Trophoblast cell (in vitro differentiated cells and primary cell): ENCODE measurements at regions not wholly inside any gene's neighbourhood (a gene's known extent, or its start where the extent isn't known, plus 50 kb on each side); places are given as distances from the start of the nearest gene placed in this dataset.

Experiments used
- DNase-seq, 2 donors: peaks; one replicate each; pipeline ENCODE4 v3.0.0-alpha.2; 2016
- H2AFZ ChIP-seq: 2 replicates; pipeline ENCODE4 v1.6.1; 2013; ENCODE audit warnings: low read length, moderate library complexity, mild to moderate bottlenecking; ENCODE audit not compliant: insufficient read depth, poor library complexity
- H2AK5ac ChIP-seq: 2 replicates; pipeline ENCODE4 v1.6.1; 2013; ENCODE audit warnings: mild to moderate bottlenecking, low read length
- H2BK120ac ChIP-seq: 2 replicates; pipeline ENCODE4 v1.6.1; 2013; ENCODE audit warnings: low read length, mild to moderate bottlenecking, moderate library complexity; ENCODE audit not compliant: insufficient read depth, poor library complexity
- H2BK12ac ChIP-seq: 2 replicates; pipeline ENCODE4 v1.6.1; 2013; ENCODE audit warnings: mild to moderate bottlenecking, low read length, moderate library complexity
- H2BK5ac ChIP-seq: 2 replicates; pipeline ENCODE4 v1.6.1; 2013; ENCODE audit warnings: low read length, low read depth, moderate library complexity, mild to moderate bottlenecking; ENCODE audit not compliant: poor library complexity
- H3K14ac ChIP-seq: 2 replicates; pipeline ENCODE4 v1.6.1; 2013; ENCODE audit warnings: mild to moderate bottlenecking, low read length
- H3K18ac ChIP-seq: 2 replicates; pipeline ENCODE4 v1.6.1; 2013; ENCODE audit warnings: mild to moderate bottlenecking, low read length
- H3K23ac ChIP-seq: 2 replicates; pipeline ENCODE4 v1.6.1; 2013; ENCODE audit warnings: low read length
- H3K27ac ChIP-seq: 2 replicates; pipeline ENCODE4 v1.5.1; 2013; ENCODE audit warnings: low read depth, mild to moderate bottlenecking, inconsistent platforms, low read length, moderate library complexity
- H3K27me3 ChIP-seq: 2 replicates; pipeline ENCODE4 v1.6.1; 2013; ENCODE audit warnings: inconsistent platforms, mild to moderate bottlenecking, low read length, moderate library complexity; ENCODE audit not compliant: insufficient read depth
- H3K36me3 ChIP-seq, 2 experiments: 1 replicate in 1 of 2; 2 replicates in 1 of 2; pipeline ENCODE4 v1.6.1; 2013; ENCODE audit warnings: low read length in 2 of 2, mild to moderate bottlenecking in 2 of 2, moderate library complexity in 1 of 2; ENCODE audit not compliant: insufficient read depth in 2 of 2, control insufficient read depth in 1 of 2
- H3K4ac ChIP-seq: 2 replicates; pipeline ENCODE4 v1.6.1; 2013; ENCODE audit warnings: low read depth, mild to moderate bottlenecking, low read length, moderate library complexity
- H3K4me1 ChIP-seq, 2 experiments: 1 replicate in 1 of 2; 2 replicates in 1 of 2; pipeline ENCODE4 v1.6.1; 2013; ENCODE audit warnings: low read length in 2 of 2, mild to moderate bottlenecking in 2 of 2, moderate library complexity in 1 of 2; ENCODE audit not compliant: insufficient read depth in 2 of 2, control insufficient read depth in 1 of 2
- H3K4me2 ChIP-seq: 2 replicates; pipeline ENCODE4 v1.6.1; 2013; ENCODE audit warnings: inconsistent platforms, mild to moderate bottlenecking, low read length, moderate library complexity
- H3K4me3 ChIP-seq: 2 replicates; pipeline ENCODE4 v1.5.1; 2013; ENCODE audit warnings: mild to moderate bottlenecking, low read depth, low read length, inconsistent platforms
- H3K79me1 ChIP-seq: one replicate; pipeline ENCODE4 v1.6.1; 2013; ENCODE audit warnings: low read length
- H3K79me2 ChIP-seq: 2 replicates; pipeline ENCODE4 v1.6.1; 2013; ENCODE audit warnings: low read length, mild to moderate bottlenecking; ENCODE audit not compliant: control insufficient read depth, insufficient read depth, poor library complexity
- H3K9ac ChIP-seq: 2 replicates; pipeline ENCODE4 v1.6.1; 2013; ENCODE audit warnings: mild to moderate bottlenecking, low read length
- H3K9me3 ChIP-seq: 2 replicates; pipeline ENCODE4 v1.6.1; 2013; ENCODE audit warnings: low read depth, mild to moderate bottlenecking, control low read depth, inconsistent platforms, low read length; ENCODE audit not compliant: insufficient read depth
- H4K12ac ChIP-seq: 2 replicates; pipeline ENCODE4 v1.6.1; 2013; ENCODE audit warnings: low read depth, mild to moderate bottlenecking, low read length, moderate library complexity
- H4K8ac ChIP-seq: 2 replicates; pipeline ENCODE4 v1.6.1; 2013; ENCODE audit warnings: low read depth, mild to moderate bottlenecking, low read length, moderate library complexity
- H4K91ac ChIP-seq: one replicate; pipeline ENCODE4 v1.6.1; 2013; ENCODE audit warnings: low read depth, mild to moderate bottlenecking, low read length, moderate library complexity
- WGBS: extraction: QIAGEN DNeasy Blood & Tissue Kit; methylation state at CpG from one replicate; pipeline ENCODE4 v1.1.7; 2013; ENCODE audit warnings: missing lambda C conversion rate; ENCODE audit not compliant: insufficient read length, insufficient coverage; ENCODE audit errors: extremely low coverage; 5-methylcytosine and 5-hydroxymethylcytosine counted together

DNA sequence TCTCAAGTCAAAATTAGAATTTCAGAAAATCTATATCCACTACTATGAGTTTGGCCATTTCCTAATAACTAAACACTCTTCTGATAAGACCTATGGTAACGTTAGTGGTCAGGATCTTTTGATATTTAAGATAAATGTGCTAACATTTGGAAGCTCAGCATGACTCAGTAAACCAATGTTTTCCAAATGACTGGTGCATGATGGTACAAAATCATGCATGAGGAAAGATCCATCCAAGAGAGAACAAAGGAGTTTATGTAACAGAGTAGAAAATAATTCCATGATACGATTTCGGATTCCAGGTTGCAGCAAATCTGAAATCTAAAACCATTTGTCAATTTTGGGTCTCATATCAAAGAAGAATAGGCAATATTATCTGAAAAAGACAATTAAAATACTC, 279.2 kb downstream of the NSG2 start:
- Histone ChIP-seq H2BK12ac (no peak overlapping the region), H3K23ac (no peak overlapping the region), H3K14ac (no peak overlapping the region), H2BK5ac (no peak overlapping the region), H4K12ac (no peak overlapping the region), H3K27ac (no peak overlapping the region), H3K79me2 (peaks cover 9% of the 10 kb centered on the region), H4K8ac (no peak overlapping the region), H2AK5ac (no peak overlapping the region), H3K4me1 (peaks cover 24 to 29% of the 10 kb centered on the region in 2 experiments), H3K79me1 (peaks cover 30% of the 10 kb centered on the region), H3K9me3 (no peaks in the 10 kb centered on the region), H2BK120ac (no peak overlapping the region), H3K36me3 (no peaks in the 10 kb centered on the region), H3K4me3 (no peak overlapping the region), H3K18ac (no peak overlapping the region), H3K4me2 (no peak overlapping the region), H2AFZ (no peak overlapping the region), H3K27me3 (no peaks in the 10 kb centered on the region), H4K91ac (no peak overlapping the region), H3K9ac (no peak overlapping the region), H3K4ac (no peak overlapping the region)
- WGBS = no CpG with 5 or more reads among the region's 3 CpGs
- no peak for DNase-seq

DNA sequence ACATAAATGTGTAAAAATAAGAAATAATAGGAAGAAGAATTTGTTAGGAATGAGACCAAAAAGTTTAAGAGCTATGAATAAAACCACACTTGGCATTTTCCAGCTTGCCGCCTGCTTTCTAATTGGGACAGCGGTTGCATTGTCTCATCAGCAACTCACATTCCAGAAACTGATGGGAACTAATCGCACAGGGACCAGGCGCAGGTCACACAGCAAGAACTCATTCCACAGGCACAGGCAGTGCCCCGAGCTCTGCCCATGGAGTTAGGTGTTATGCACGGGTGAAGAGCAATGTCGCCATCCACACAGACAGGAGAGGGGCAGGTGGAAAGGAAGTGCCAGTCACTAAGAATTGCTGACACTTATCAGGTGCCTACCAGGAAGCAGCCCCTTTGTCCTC, 279.9 kb downstream of the NSG2 start:
- no peak for DNase-seq
- no peak overlapping the region for H4K8ac ChIP-seq
- H3K27ac ChIP-seq = no peak overlapping the region
- H2BK12ac ChIP-seq = peak overlapping the region; percentile 72
- no peak overlapping the region for H3K18ac ChIP-seq
- no peaks in the 10 kb centered on the region for H3K27me3 ChIP-seq
- no peak overlapping the region for H3K4ac ChIP-seq
- peaks cover 9% of the 10 kb centered on the region for H3K79me2 ChIP-seq
- no peak overlapping the region for H3K4me2 ChIP-seq
- no peak overlapping the region for H3K23ac ChIP-seq
- H4K12ac ChIP-seq = no peak overlapping the region
- peaks cover 24% of the 10 kb centered on the region in 2 experiments for H3K4me1 ChIP-seq
- no peak overlapping the region for H2AFZ ChIP-seq
- H3K9me3 ChIP-seq = no peaks in the 10 kb centered on the region
- H4K91ac ChIP-seq = peak overlapping the region; percentile 54
- no peak overlapping the region for H2BK120ac ChIP-seq
- no peak overlapping the region for H3K9ac ChIP-seq
- H3K79me1 ChIP-seq = peaks cover 36% of the 10 kb centered on the region
- H3K14ac ChIP-seq = no peak overlapping the region
- peak overlapping the region; percentile 1 for H2BK5ac ChIP-seq
- H2AK5ac ChIP-seq = peak overlapping the region; percentile 92
- WGBS = no CpG with 5 or more reads among the region's 7 CpGs
- no peak overlapping the region for H3K4me3 ChIP-seq
- no peaks in the 10 kb centered on the region for H3K36me3 ChIP-seq

DNA sequence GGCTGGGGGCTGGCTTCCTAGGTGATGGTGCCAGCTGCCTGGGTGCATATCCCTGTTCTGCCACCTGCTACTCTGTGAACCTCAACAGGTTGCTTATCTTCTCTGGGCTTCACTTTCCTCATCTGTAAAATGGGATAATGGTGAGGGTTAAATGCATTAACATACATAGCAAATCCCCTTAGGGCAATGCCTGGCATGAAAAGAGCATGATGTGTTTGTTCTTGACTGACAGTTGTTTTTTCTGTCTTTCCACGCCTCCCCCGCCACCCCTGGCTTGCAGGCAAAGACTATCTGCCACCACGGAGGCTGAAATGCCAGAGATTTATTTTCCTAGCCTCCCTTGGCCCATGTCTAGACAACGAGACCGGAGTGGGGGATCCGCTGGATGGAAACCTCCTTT, 280.5 kb downstream of the NSG2 start:
- peak overlapping the region; percentile 61 for H3K14ac ChIP-seq
- peak overlapping the region; percentile 1 for H2BK5ac ChIP-seq
- H4K91ac ChIP-seq = peak overlapping the region; percentile 67
- peaks cover 40% of the 10 kb centered on the region for H3K79me1 ChIP-seq
- H3K36me3 ChIP-seq = no peaks in the 10 kb centered on the region
- no peak overlapping the region for H3K4me3 ChIP-seq
- no CpG with 5 or more reads among the region's 6 CpGs for WGBS
- H3K4me1 ChIP-seq = peaks cover 24% of the 10 kb centered on the region in 2 experiments
- H3K27me3 ChIP-seq = no peaks in the 10 kb centered on the region
- H3K4ac ChIP-seq = no peak overlapping the region
- no peak overlapping the region for H3K27ac ChIP-seq
- no peak overlapping the region for H4K12ac ChIP-seq
- H3K18ac ChIP-seq = no peak overlapping the region
- no peak overlapping the region for H2AFZ ChIP-seq
- no peak overlapping the region for H3K23ac ChIP-seq
- H2AK5ac ChIP-seq = peak overlapping the region; percentile 92
- peak overlapping the region; percentile 76 for H2BK12ac ChIP-seq
- peaks cover 11% of the 10 kb centered on the region for H3K79me2 ChIP-seq
- DNase-seq = peak; percentile 56 to 85
- no peaks in the 10 kb centered on the region for H3K9me3 ChIP-seq
- H3K4me2 ChIP-seq = no peak overlapping the region
- H3K9ac ChIP-seq = no peak overlapping the region
- H2BK120ac ChIP-seq = peak overlapping the region; percentile 34
- H4K8ac ChIP-seq = no peak overlapping the region

DNA sequence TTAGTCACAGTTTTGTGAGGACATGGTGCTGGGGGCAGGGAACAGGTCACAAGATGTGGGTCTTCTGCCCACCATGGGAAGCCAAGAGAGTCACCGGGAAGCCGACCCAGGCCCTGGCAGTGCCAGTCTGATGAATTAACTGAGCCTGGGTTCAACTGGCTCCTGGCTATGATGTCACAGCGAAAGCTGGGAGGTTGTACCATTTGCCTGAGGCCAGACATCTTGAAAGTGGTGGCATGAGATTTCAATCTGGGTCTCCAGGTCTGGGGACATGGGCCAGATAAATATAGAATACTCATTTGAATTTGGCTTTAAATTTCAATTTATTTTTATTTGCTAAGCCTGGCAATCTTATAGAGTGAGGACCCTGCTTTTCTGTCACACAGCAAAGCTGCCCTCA, 280.9 kb downstream of the NSG2 start:
- H2BK12ac ChIP-seq = peak overlapping the region; percentile 98
- no peak overlapping the region for H2AFZ ChIP-seq
- no peak overlapping the region for H3K9ac ChIP-seq
- no peak overlapping the region for H4K8ac ChIP-seq
- H3K4me2 ChIP-seq = no peak overlapping the region
- peak overlapping the region; percentile 56 for H2BK5ac ChIP-seq
- peaks cover 41% of the 10 kb centered on the region for H3K79me1 ChIP-seq
- H4K12ac ChIP-seq = no peak overlapping the region
- H3K27ac ChIP-seq = no peak overlapping the region
- H3K79me2 ChIP-seq = peaks cover 11% of the 10 kb centered on the region
- H3K36me3 ChIP-seq = no peaks in the 10 kb centered on the region
- H3K4me1 ChIP-seq = peaks cover 24% of the 10 kb centered on the region in 2 experiments
- H2BK120ac ChIP-seq = peak overlapping the region; percentile 90
- DNase-seq = peak in 1 of 2 donors; percentile 14
- H3K4ac ChIP-seq = no peak overlapping the region
- H2AK5ac ChIP-seq = peak overlapping the region; percentile 90
- H3K18ac ChIP-seq = no peak overlapping the region
- H3K4me3 ChIP-seq = no peak overlapping the region
- no CpG with 5 or more reads among the region's 3 CpGs for WGBS
- no peak overlapping the region for H3K23ac ChIP-seq
- H4K91ac ChIP-seq = peak overlapping the region; percentile 92
- H3K9me3 ChIP-seq = no peaks in the 10 kb centered on the region
- peak overlapping the region; percentile 77 for H3K14ac ChIP-seq
- no peaks in the 10 kb centered on the region for H3K27me3 ChIP-seq
